Activated T-helper 17 cell treated with anti-CD3 and anti-CD28 coated beads, Interleukin-2, amount 50 U/mL, for 72 hours (primary cell): ENCODE measurements at regions not wholly inside any gene's neighbourhood (a gene's known extent, or its start where the extent isn't known, plus 50 kb on each side); places are given as distances from the start of the nearest gene placed in this dataset.
A peak's percentile ranks its signal among the peaks of the same experiment; 100 is the strongest.

Experiments
- ATAC-seq: fragments of 150-1000 bp; cut with Tn5 transposase; replicated peaks from 2 replicates; pipeline ENCODE4 v1.10.0; 2021; ENCODE audit warnings: mild to moderate bottlenecking, moderate library complexity
- H3K27ac Mint-ChIP-seq: one replicate; pipeline ENCODE4 v1.8.0; 2022; ENCODE audit warnings: mixed read lengths
- H3K27me3 Mint-ChIP-seq: one replicate; pipeline ENCODE4 v1.8.0; 2022; ENCODE audit warnings: mixed read lengths
- H3K36me3 Mint-ChIP-seq: one replicate; pipeline ENCODE4 v1.8.0; 2022; ENCODE audit warnings: low read depth, mild to moderate bottlenecking, mixed read lengths
- H3K4me1 Mint-ChIP-seq: one replicate; pipeline ENCODE4 v1.8.0; 2022; ENCODE audit warnings: mixed read lengths
- H3K4me3 Mint-ChIP-seq: one replicate; pipeline ENCODE4 v1.8.0; 2022; ENCODE audit warnings: mild to moderate bottlenecking, mixed read lengths
- H3K9me3 Mint-ChIP-seq: one replicate; pipeline ENCODE4 v1.8.0; 2022; ENCODE audit warnings: mixed read lengths

DNA sequence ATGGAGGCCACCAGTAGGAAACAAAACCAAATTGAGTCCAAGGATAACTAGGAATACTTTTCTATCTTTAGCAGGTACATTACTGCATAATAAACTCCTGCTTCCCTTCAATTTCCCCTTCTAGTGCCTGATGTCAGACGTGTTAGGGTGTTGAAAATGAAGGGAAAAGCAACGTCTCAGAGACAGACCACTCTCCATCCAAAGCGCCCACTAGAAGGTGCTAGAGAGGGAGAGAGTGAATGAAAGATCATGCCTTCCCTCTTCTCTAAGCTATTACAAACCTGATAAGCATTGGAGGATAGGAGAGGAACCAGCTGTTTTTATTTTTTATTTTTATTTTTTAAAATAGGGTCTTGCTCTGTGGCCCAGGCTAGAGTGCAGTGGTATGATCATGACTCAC lies 64.1 kb downstream of the ZNF641 start:
- peaks cover 10% of the 10 kb centered on the region for H3K9me3 Mint-ChIP-seq
- H3K4me3 Mint-ChIP-seq, result peak overlapping the region; percentile 58
- no peaks in the 10 kb centered on the region for H3K36me3 Mint-ChIP-seq
- ATAC-seq, result no peak
- peak overlapping the region; percentile 79 for H3K27ac Mint-ChIP-seq
- peaks cover 11% of the 10 kb centered on the region for H3K4me1 Mint-ChIP-seq
- peaks cover 10% of the 10 kb centered on the region for H3K27me3 Mint-ChIP-seq

DNA sequence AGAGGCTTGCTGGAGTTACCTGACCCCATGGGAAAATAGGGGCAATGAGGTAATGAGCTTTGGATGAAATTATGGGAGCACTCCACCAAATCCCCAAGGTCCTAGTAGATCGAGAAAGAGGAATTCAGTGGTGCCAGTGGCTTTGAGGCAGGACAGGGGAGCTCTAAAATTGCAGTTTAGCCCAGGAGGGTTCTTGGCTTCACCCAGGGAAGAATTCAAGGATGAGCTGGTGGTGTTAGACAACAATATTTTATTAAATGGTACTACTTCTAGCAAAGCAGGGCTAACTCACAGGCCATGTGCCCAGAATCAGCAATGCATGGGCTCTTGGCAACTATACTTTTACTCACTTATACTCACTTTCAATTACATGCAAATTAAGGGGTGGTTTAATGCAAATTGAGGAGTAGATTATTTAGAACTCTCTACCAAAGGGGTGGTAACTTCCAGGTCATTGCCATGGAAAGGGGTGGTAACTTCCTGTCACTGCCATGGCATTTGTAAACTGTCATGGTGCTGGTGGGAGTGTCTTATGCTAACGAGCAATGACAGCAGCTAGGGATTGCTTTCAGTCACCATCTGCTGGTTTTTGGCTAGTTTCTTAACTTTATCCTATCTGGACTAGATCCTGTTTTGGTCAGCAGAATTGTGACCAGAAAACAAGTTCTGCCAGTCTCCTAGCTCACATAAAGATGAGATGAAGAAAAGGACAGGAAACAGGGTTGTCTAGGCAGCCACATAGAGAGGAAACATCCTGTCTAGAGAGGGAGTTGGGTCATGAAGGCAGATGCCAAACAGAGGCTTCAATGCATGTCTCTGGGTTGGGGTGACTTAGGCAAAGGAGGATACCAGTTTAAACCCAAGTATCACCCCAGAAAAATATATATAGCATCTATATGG lies 64.7 kb downstream of the ZNF641 start:
- peaks cover 10% of the 10 kb centered on the region for H3K9me3 Mint-ChIP-seq
- H3K27ac Mint-ChIP-seq, result peak overlapping the region; percentile 79
- H3K4me1 Mint-ChIP-seq, result peaks cover 11% of the 10 kb centered on the region
- peaks cover 13% of the 10 kb centered on the region for H3K27me3 Mint-ChIP-seq
- no peaks in the 10 kb centered on the region for H3K36me3 Mint-ChIP-seq
- ATAC-seq, result peak; percentile 85
- peak overlapping the region; percentile 58 for H3K4me3 Mint-ChIP-seq

DNA sequence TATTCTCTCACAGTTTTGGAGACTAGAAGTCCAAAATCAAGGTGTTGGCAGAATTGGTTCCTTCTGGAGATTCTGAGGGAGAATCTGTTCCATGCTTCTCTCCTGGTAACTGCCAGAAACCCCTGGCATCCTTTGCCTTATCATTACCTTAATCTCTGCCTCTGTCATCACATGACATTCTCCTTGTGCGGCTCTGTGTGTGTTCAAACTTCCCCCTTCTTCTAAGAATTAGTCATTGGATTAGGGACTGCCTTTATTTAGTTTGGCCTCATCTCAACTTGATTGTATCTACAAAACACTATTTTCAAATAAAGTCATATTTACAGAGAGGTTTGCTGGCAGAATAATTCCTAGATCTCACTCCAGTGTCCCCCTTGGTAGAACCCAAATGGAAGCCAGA lies 68.9 kb downstream of the ZNF641 start:
- no peak for ATAC-seq
- peaks cover 16% of the 10 kb centered on the region for H3K27me3 Mint-ChIP-seq
- peaks cover 11% of the 10 kb centered on the region for H3K4me1 Mint-ChIP-seq
- H3K27ac Mint-ChIP-seq, result no peak overlapping the region
- H3K4me3 Mint-ChIP-seq, result no peak overlapping the region
- H3K9me3 Mint-ChIP-seq, result peaks cover 16% of the 10 kb centered on the region
- H3K36me3 Mint-ChIP-seq, result no peaks in the 10 kb centered on the region

DNA sequence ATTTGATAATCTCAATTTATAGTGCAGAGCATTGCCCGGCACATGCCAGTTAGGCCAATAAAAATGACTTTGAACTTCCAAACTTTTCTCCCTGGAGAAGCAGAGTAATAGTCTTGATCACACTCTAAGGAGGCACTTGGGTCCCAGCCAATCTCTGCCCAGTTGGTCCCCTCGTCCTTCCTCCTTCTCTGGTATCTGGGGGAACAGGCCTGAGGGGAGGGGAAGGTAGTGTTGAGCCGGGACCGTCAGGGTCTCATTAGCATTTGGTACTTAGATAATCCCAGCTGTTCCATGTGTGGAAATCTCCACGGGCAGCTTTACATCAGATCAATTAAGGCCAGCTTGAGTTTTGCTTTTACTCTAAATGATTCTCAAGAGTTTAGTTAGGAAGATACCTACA lies 70.1 kb downstream of the ZNF641 start:
- Mint-ChIP-seq H3K27ac (no peak overlapping the region), H3K36me3 (no peaks in the 10 kb centered on the region), H3K9me3 (peaks cover 12% of the 10 kb centered on the region), H3K4me1 (peaks cover 1% of the 10 kb centered on the region), H3K27me3 (peaks cover 24% of the 10 kb centered on the region), H3K4me3 (no peak overlapping the region)
- ATAC-seq, result no peak

DNA sequence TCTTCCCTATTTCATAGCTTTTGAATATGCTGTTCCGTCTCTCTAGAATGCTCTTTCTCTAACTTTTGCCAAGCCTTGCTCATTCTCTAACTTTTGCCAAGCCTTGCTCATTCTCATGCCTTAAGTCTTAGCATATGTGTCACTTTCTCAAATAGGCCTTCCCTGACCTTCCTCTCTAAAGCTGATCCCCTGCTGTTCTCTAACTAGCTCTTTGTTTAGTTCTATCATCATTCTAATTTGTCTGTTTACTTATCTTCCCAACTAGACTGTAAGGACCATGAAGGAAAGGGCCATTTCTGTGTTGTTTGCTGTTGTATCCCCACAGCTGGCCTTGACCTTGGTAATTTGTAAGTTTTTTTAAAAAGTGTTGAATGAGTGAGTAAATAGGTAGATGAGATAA lies 71.1 kb downstream of the ZNF641 start:
- Mint-ChIP-seq H3K9me3 (peaks cover 15% of the 10 kb centered on the region), H3K27ac (no peak overlapping the region), H3K4me1 (no peaks in the 10 kb centered on the region), H3K27me3 (peaks cover 32% of the 10 kb centered on the region), H3K36me3 (no peaks in the 10 kb centered on the region), H3K4me3 (no peak overlapping the region)
- no peak for ATAC-seq

DNA sequence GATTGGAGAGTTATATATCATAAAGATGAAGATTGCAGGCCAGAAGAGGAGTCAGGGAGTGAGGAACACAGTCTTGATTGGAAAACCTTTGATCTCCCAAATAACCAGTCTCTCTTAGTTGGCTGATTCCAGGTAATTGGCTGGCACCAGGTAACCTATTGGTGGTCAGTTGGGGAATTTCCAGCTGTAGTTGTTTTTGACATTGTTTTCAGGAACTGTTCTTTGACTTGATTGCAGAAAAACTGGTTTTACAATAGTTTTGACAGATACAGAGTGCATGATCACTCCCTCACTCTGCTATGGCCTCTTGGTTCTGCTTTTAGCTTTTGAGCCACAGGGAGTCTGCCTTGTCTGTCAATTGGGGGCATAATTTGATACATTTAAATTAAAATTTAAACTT lies 71.6 kb downstream of the ZNF641 start:
- no peak for ATAC-seq
- no peaks in the 10 kb centered on the region for H3K4me1 Mint-ChIP-seq
- H3K9me3 Mint-ChIP-seq, result peaks cover 15% of the 10 kb centered on the region
- no peak overlapping the region for H3K4me3 Mint-ChIP-seq
- peaks cover 33% of the 10 kb centered on the region for H3K27me3 Mint-ChIP-seq
- H3K27ac Mint-ChIP-seq, result no peak overlapping the region
- no peaks in the 10 kb centered on the region for H3K36me3 Mint-ChIP-seq

DNA sequence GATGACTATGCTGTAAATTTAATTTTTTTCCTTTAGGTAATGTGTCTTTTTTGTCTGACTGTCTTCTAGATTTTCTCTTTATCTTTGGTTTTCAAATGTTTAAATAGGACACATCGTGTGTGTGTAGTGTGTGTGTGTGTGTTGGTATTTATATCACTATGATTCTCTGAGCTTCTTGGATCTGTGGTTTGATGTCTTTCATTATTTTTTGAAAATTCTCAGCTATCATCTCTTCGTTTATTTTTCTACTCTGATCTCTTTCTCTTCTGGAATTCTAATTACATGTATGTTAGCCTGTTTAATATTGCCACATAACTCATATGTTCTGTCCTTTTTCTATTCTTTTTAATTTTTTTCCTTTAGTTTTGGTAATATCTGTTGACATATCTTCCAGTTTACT lies 73.5 kb upstream of the OR10AD1 start:
- no peaks in the 10 kb centered on the region for H3K36me3 Mint-ChIP-seq
- H3K27me3 Mint-ChIP-seq, result peaks cover 33% of the 10 kb centered on the region
- no peak overlapping the region for H3K4me3 Mint-ChIP-seq
- H3K4me1 Mint-ChIP-seq, result no peaks in the 10 kb centered on the region
- peaks cover 18% of the 10 kb centered on the region for H3K9me3 Mint-ChIP-seq
- ATAC-seq, result no peak
- no peak overlapping the region for H3K27ac Mint-ChIP-seq

DNA sequence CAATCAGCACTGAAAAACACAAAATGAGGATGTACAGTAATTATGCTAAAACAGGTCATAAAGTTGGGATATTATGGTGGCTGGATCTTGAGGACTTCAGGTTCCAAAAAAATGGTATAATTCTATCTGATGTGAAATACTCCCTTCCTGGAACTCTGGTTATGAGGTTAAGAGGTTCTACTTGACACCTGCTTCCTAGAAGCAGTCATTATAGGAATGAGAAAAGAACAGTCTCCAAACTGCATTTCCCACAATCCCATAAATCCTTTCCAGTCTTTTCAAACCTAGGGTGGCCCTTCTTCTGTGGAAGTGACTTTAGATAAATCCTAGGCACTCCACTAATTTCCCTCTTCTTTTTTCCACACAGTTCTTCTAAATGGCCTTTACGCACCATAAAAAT lies 63.7 kb upstream of the OR10AD1 start:
- ATAC-seq, result no peak
- Mint-ChIP-seq H3K27ac (no peak overlapping the region), H3K4me3 (no peak overlapping the region), H3K4me1 (no peaks in the 10 kb centered on the region), H3K27me3 (peaks cover 19% of the 10 kb centered on the region), H3K36me3 (no peaks in the 10 kb centered on the region), H3K9me3 (no peaks in the 10 kb centered on the region)

DNA sequence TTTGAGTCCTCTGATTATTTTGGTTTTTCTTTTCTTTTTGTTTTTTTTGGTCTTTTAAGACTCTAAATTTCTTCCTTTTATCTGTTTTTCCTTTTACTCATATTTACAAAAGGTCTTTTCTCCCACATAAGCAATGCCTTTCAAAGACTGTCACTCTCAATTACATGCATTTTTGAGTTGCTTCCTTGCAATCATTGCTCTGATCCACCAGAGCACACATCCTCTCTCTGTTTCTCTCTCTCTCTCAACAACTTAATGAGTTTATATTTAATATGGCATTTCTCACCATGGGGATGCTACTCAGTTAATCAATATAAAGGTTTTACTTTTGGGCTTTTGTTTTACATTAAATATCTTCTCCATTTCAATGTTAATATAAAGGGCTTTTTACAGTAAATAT lies 62.7 kb upstream of the OR10AD1 start:
- ATAC-seq, result no peak
- no peaks in the 10 kb centered on the region for H3K4me1 Mint-ChIP-seq
- H3K36me3 Mint-ChIP-seq, result no peaks in the 10 kb centered on the region
- H3K4me3 Mint-ChIP-seq, result no peak overlapping the region
- no peaks in the 10 kb centered on the region for H3K9me3 Mint-ChIP-seq
- H3K27me3 Mint-ChIP-seq, result peaks cover 19% of the 10 kb centered on the region
- no peak overlapping the region for H3K27ac Mint-ChIP-seq

DNA sequence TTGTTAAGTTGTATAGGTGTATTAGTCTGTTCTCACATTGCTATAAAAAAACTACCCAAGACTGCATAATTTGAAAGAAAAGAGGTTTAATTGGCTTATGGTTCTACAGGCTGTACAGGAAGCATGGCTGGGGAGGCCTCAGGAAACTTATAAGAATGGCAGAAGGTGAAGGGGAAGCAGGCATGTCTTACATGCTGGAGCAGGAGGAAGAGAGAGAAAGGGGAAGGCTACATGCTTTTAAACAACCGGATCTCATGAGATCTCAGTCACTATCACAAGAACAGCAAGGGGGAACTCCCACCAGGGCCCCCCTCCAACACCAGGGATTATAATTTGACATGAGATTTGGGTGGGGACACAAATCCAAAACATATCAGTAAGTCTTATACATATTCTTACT lies 60.5 kb upstream of the OR10AD1 start:
- no peak for ATAC-seq
- H3K9me3 Mint-ChIP-seq, result no peaks in the 10 kb centered on the region
- H3K4me3 Mint-ChIP-seq, result no peak overlapping the region
- no peak overlapping the region for H3K27ac Mint-ChIP-seq
- H3K27me3 Mint-ChIP-seq, result peaks cover 19% of the 10 kb centered on the region
- no peaks in the 10 kb centered on the region for H3K36me3 Mint-ChIP-seq
- H3K4me1 Mint-ChIP-seq, result no peaks in the 10 kb centered on the region

DNA sequence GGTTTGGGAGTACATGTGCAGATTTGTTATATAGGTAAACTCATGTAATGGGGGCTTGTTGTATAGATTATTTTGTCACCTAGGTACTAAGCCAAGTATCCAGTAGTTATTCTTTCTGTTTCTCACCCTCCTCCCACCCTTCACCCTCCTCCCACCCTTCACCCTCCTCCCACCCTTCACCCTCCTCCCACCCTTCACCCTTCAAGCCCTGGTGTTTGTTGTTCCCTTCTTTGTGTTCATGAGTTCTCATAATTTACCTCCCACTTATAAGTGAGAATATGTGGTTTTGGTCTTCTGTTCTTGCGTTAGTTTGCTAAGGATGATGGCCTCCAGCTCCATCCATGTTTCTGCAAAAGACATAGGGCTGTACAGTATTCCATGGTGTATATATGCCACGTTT lies 58.7 kb upstream of the OR10AD1 start:
- Mint-ChIP-seq H3K27ac (no peak overlapping the region), H3K4me1 (no peaks in the 10 kb centered on the region), H3K27me3 (peaks cover 18% of the 10 kb centered on the region), H3K4me3 (no peak overlapping the region), H3K36me3 (no peaks in the 10 kb centered on the region), H3K9me3 (no peaks in the 10 kb centered on the region)
- ATAC-seq, result no peak
